SK-N-SH treated with all-trans-retinoic acid at 6 μM for 48 hours (cell line): ENCODE measurements at regions not wholly inside any gene's neighbourhood (a gene's known extent, or its start where the extent isn't known, plus 50 kb on each side); places are given as distances from the start of the nearest gene placed in this dataset.

Experiments used
- ATAC-seq: fragments of 200-7000 bp; cut with Tn5 transposase; 3 replicates; pipeline ENCODE4 v1.9.1; 2020; ENCODE audit warnings: mild to moderate bottlenecking, moderate library complexity
- ARNTL ChIP-seq: fragments of 450-650 bp; formaldehyde crosslinking; IDR thresholded peaks from 2 replicates; pipeline ENCODE4 v1.5.0; 2020; ENCODE audit warnings: low read depth, mild to moderate bottlenecking, moderate library complexity, borderline replicate concordance
- BACH2 ChIP-seq: fragments of 250-450 bp; sonication (Bioruptor Pico); IDR thresholded peaks from 2 replicates; pipeline ENCODE4 v1.9.0; 2021; ENCODE audit warnings: mild to moderate bottlenecking, borderline replicate concordance
- CREB5 ChIP-seq: fragments of 250-450 bp; sonication (Bioruptor Pico); IDR thresholded peaks from 2 replicates; pipeline ENCODE4 v1.5.1; 2020; ENCODE audit warnings: low read depth, mild to moderate bottlenecking, moderate library complexity
- CSDC2 ChIP-seq: fragments of 250-450 bp; sonication (Bioruptor Pico); IDR thresholded peaks from 2 replicates; pipeline ENCODE4 v1.5.0; 2020; ENCODE audit warnings: mild to moderate bottlenecking, moderate library complexity
- CSRNP3 ChIP-seq: fragments of 250-450 bp; sonication (Bioruptor Pico); IDR thresholded peaks from 2 replicates; pipeline ENCODE4 v1.5.1; 2021; ENCODE audit warnings: mild to moderate bottlenecking, moderate library complexity
- ESRRG ChIP-seq: fragments of 250-450 bp; sonication (Bioruptor Pico); IDR thresholded peaks from 2 replicates; pipeline ENCODE4 v1.6.1; 2021; ENCODE audit warnings: mild to moderate bottlenecking
- GLIS3 ChIP-seq: fragments of 250-450 bp; sonication (Bioruptor Pico); IDR thresholded peaks from 2 replicates; pipeline ENCODE4 v1.5.0; 2020; ENCODE audit warnings: mild to moderate bottlenecking, moderate library complexity
- ISL1 ChIP-seq: fragments of 250-450 bp; sonication (Bioruptor Pico); IDR thresholded peaks from 2 replicates; pipeline ENCODE4 v2.1.2; 2022; ENCODE audit warnings: mild to moderate bottlenecking, moderate library complexity
- OSR1 ChIP-seq: fragments of 250-450 bp; sonication (Bioruptor Pico); IDR thresholded peaks from 2 replicates; pipeline ENCODE4 v1.8.0; 2022; ENCODE audit warnings: moderate library complexity, mild to moderate bottlenecking, inconsistent platforms
- PATZ1 ChIP-seq: fragments of 250-450 bp; sonication (Bioruptor Pico); IDR thresholded peaks from 2 replicates; pipeline ENCODE4 v1.8.0; 2020; ENCODE audit warnings: mild to moderate bottlenecking, moderate library complexity, borderline replicate concordance
- POU6F1 ChIP-seq: fragments of 250-450 bp; sonication (Bioruptor Pico); IDR thresholded peaks from 2 replicates; pipeline ENCODE4 v1.8.0; 2021; ENCODE audit warnings: low read depth, mild to moderate bottlenecking, moderate library complexity, borderline replicate concordance
- SNAI2 ChIP-seq: fragments of 250-450 bp; sonication (Bioruptor Pico); IDR thresholded peaks from 2 replicates; pipeline ENCODE4 v1.5.0; 2020; ENCODE audit warnings: mild to moderate bottlenecking, moderate library complexity
- TCF4 ChIP-seq: fragments of 250-450 bp; sonication (Bioruptor Pico); IDR thresholded peaks from 2 replicates; pipeline ENCODE4 v1.8.0; 2021; ENCODE audit warnings: mild to moderate bottlenecking, moderate library complexity, borderline replicate concordance
- TOX ChIP-seq: fragments of 250-450 bp; sonication (Bioruptor Pico); IDR thresholded peaks from 2 replicates; pipeline ENCODE4 v1.8.0; 2021; ENCODE audit warnings: mild to moderate bottlenecking, moderate library complexity, borderline replicate concordance
- TSHZ2 ChIP-seq: fragments of 250-450 bp; sonication (Bioruptor Pico); IDR thresholded peaks from 2 replicates; pipeline ENCODE4 v1.5.0; 2020; ENCODE audit warnings: mild to moderate bottlenecking, moderate library complexity
- ZC3H10 ChIP-seq: fragments of 250-450 bp; sonication (Bioruptor Pico); IDR thresholded peaks from 2 replicates; pipeline ENCODE4 v1.5.1; 2021; ENCODE audit warnings: mild to moderate bottlenecking, moderate library complexity
- ZNF565 ChIP-seq: fragments of 450-650 bp; formaldehyde crosslinking; conservative IDR thresholded peaks from 2 replicates; pipeline ENCODE4 v1.5.0; 2020; ENCODE audit warnings: low read depth, mild to moderate bottlenecking, moderate library complexity
- ZNF70 ChIP-seq: fragments of 450-650 bp; formaldehyde crosslinking; IDR thresholded peaks from 2 replicates; pipeline ENCODE4 v1.5.0; 2020; ENCODE audit warnings: mild to moderate bottlenecking, moderate library complexity
- ZNF8 ChIP-seq: fragments of 450-650 bp; formaldehyde crosslinking; IDR thresholded peaks from 2 replicates; pipeline ENCODE4 v1.5.0; 2020; ENCODE audit warnings: mild to moderate bottlenecking, moderate library complexity

GRCh38 chr11:44452827-44453572, 112.5 kb upstream of the CD82 start:
- TF ChIP-seq TOX (CRISPR knock-in tag), result no peak
- no peak for TF ChIP-seq OSR1 (CRISPR knock-in tag)
- TF ChIP-seq GLIS3 (CRISPR knock-in tag), result no peak
- no peak for TF ChIP-seq CSRNP3 (CRISPR knock-in tag)
- TF ChIP-seq POU6F1 (CRISPR knock-in tag), result no peak
- TF ChIP-seq ZNF565 (CRISPR knock-in tag), result no peak
- no peak for TF ChIP-seq SNAI2
- TF ChIP-seq ARNTL (CRISPR knock-in tag), result no peak
- no peak for TF ChIP-seq ZNF70 (CRISPR knock-in tag)
- no peak for TF ChIP-seq ISL1 (CRISPR knock-in tag)
- no peak for TF ChIP-seq PATZ1 (CRISPR knock-in tag)
- TF ChIP-seq BACH2, result no peak
- TF ChIP-seq TSHZ2 (CRISPR knock-in tag), result no peak
- no peak for TF ChIP-seq CSDC2
- ATAC-seq, result peak; percentile 66

- TF ChIP-seq BACH2 (no peak), CSDC2 (no peak), ISL1 (CRISPR knock-in tag) (no peak), ARNTL (CRISPR knock-in tag) (no peak), GLIS3 (CRISPR knock-in tag) (no peak), ZC3H10 (CRISPR knock-in tag) (no peak), ZNF70 (CRISPR knock-in tag) (no peak), SNAI2 (no peak), CREB5 (CRISPR knock-in tag) (no peak), ESRRG (no peak), PATZ1 (CRISPR knock-in tag) (no peak), TSHZ2 (CRISPR knock-in tag) (no peak), ZNF8 (no peak), TCF4 (CRISPR knock-in tag) (no peak), TOX (CRISPR knock-in tag) (no peak), CSRNP3 (CRISPR knock-in tag) (no peak)
- TF ChIP-seq, all 23 proteins: peak for 0
- ATAC-seq, result no peak
Measured at GRCh38 chr11:44453871-44454270, 111.6 kb upstream of the CD82 start.
